Thoracic aorta (tissue), 2 donors: ENCODE measurements at regions not wholly inside any gene's neighbourhood (a gene's known extent, or its start where the extent isn't known, plus 50 kb on each side); places are given as distances from the start of the nearest gene placed in this dataset.

Experiments
- ATAC-seq: fragments of 150-250 bp; one replicate; pipeline ENCODE4 v1.8.0; 2017; ENCODE audit warnings: low read depth; ENCODE audit not compliant: insufficient number of reproducible peaks, low FRiP score
- DNase-seq: peaks from one replicate; pipeline ENCODE4 v3.0.0-alpha.2; 2020; ENCODE audit warnings: low spot score
- H3K27ac ChIP-seq, 2 donors: fragments of 200-600 bp; sonication (generic); 1 replicate in 1 of 2; 2 replicates in 1 of 2; pipeline ENCODE4 v1.5.1; 2016; ENCODE audit warnings: mild to moderate bottlenecking in 2 of 2, moderate library complexity in 2 of 2
- H3K27me3 ChIP-seq: fragments of 200-600 bp; sonication (generic); replicated peaks from 2 replicates; pipeline ENCODE4 v1.6.0; 2016; ENCODE audit warnings: mild to moderate bottlenecking; ENCODE audit not compliant: insufficient read depth
- H3K36me3 ChIP-seq: fragments of 200-600 bp; sonication (generic); one replicate; pipeline ENCODE4 v1.5.1; 2016
- H3K4me1 ChIP-seq, 2 donors: fragments of 200-600 bp; sonication (generic); 1 replicate in 1 of 2; 2 replicates in 1 of 2; pipeline versions ENCODE4 v1.5.1 to v1.6.0; 2016; ENCODE audit warnings: low read depth in 2 of 2, mild to moderate bottlenecking in 1 of 2; ENCODE audit not compliant: control insufficient read depth in 1 of 2
- H3K4me3 ChIP-seq: fragments of 200-600 bp; sonication (generic); 2 replicates; pipeline ENCODE4 v1.5.1; 2016; ENCODE audit warnings: mild to moderate bottlenecking
- H3K9me3 ChIP-seq: fragments of 200-600 bp; sonication (generic); 2 replicates; pipeline ENCODE4 v1.5.1; 2016
- CTCF ChIP-seq: fragments of 200-600 bp; sonication (generic); IDR thresholded peaks from one replicate; pipeline ENCODE4 v1.5.1; 2019; ENCODE audit warnings: antibody characterized with exemption

GRCh38 chr13:40504641-40505040 lies 161.8 kb downstream of the FOXO1 start:
- no peak for ATAC-seq
- Histone ChIP-seq H3K9me3 (no peaks in the 10 kb centered on the region), H3K4me3 (no peak overlapping the region), H3K27ac (peak overlapping the region; percentile 9 to 31), H3K27me3 (no peaks in the 10 kb centered on the region), H3K4me1 (peaks cover 0 to 22% of the 10 kb centered on the region in 2 donors), H3K36me3 (no peaks in the 10 kb centered on the region)
- no peak for TF ChIP-seq CTCF
- DNase-seq, result no peak

GRCh38 chr13:40505196-40505595 lies 161.2 kb downstream of the FOXO1 start:
- DNase-seq (no peak), ATAC-seq (no peak)
- Histone ChIP-seq H3K4me3 (no peak overlapping the region), H3K9me3 (no peaks in the 10 kb centered on the region), H3K36me3 (no peaks in the 10 kb centered on the region), H3K4me1 (peaks cover 0 to 22% of the 10 kb centered on the region in 2 donors), H3K27ac (no peak overlapping the region), H3K27me3 (no peaks in the 10 kb centered on the region)
- TF ChIP-seq CTCF, result no peak
